Esophagus muscularis mucosa (tissue), 4 donors: ENCODE measurements at regions not wholly inside any gene's neighbourhood (a gene's known extent, or its start where the extent isn't known, plus 50 kb on each side); places are given as distances from the start of the nearest gene placed in this dataset.

Experiments used
- DNase-seq: peaks from one replicate; pipeline ENCODE4 v3.0.0-alpha.2; 2017; ENCODE audit errors: extremely low spot score
- H3K27ac ChIP-seq, 4 donors: fragments of 200-600 bp; sonication (generic); replicated peaks in 1 of 4; 1 replicate in 3 of 4; 2 replicates in 1 of 4; pipeline ENCODE4 v1.5.1; 2016 to 2019; ENCODE audit warnings: mild to moderate bottlenecking in 1 of 4
- H3K27me3 ChIP-seq, 4 donors: fragments of 200-600 bp; sonication (generic); one replicate each; pipeline versions ENCODE4 v1.5.1 to v1.6.0; 2016 to 2019
- H3K36me3 ChIP-seq, 4 donors: fragments of 200-600 bp; sonication (generic); one replicate each; pipeline ENCODE4 v1.5.1; 2016 to 2019
- H3K4me1 ChIP-seq, 4 donors: fragments of 200-600 bp; sonication (generic); one replicate each; pipeline ENCODE4 v1.5.1; 2016 to 2019
- H3K4me3 ChIP-seq, 4 donors: fragments of 200-600 bp; sonication (generic); 1 replicate in 2 of 4; 2 replicates in 2 of 4; pipeline ENCODE4 v1.5.1; 2016 to 2019; ENCODE audit warnings: mild to moderate bottlenecking in 4 of 4, moderate library complexity in 1 of 4
- H3K9me3 ChIP-seq, 4 donors: fragments of 200-600 bp; sonication (generic); 1 replicate in 3 of 4; 2 replicates in 1 of 4; pipeline ENCODE4 v1.5.1; 2016 to 2019
- CTCF ChIP-seq, 3 experiments: fragments of 200-600 bp in 2 of 3; fragments of 450-650 bp in 1 of 3; sonication (generic) in 2 of 3; IDR thresholded peaks; one replicate each; pipeline ENCODE4 v1.5.1; 2017 to 2019; ENCODE audit warnings: antibody characterized with exemption in 3 of 3, mild to moderate bottlenecking in 2 of 3, moderate library complexity in 1 of 3
- EP300 ChIP-seq: sonication (generic); formaldehyde crosslinking; IDR thresholded peaks from one replicate; pipeline ENCODE4 v1.6.1; 2017; ENCODE audit warnings: antibody characterized with exemption
- POLR2A ChIP-seq: fragments of 450-650 bp; IDR thresholded peaks from one replicate; pipeline ENCODE4 v1.6.1; 2017; ENCODE audit warnings: antibody characterized with exemption, moderate library complexity, mild to moderate bottlenecking, low read depth
- POLR2AphosphoS5 ChIP-seq, 2 donors: sonication (generic); formaldehyde crosslinking; IDR thresholded peaks; one replicate each; pipeline ENCODE4 v1.6.1; 2017; ENCODE audit warnings: antibody characterized with exemption in 2 of 2
- WGBS: methylation state at CpG from one replicate; pipeline ENCODE4 v1.1.5; 2018; 5-methylcytosine and 5-hydroxymethylcytosine counted together
- intact Hi-C: fragments of 100-400 bp; cut with DNase I; formaldehyde crosslinking; loops from one replicate; pipeline ENCODE4 v1.15.1; 2023

GRCh38 chr5:93158841-93159240 is 422.2 kb downstream of the NR2F1-AS1 start:
- 83% methylated on average over 3 of the region's 3 CpGs for WGBS
- no peak overlapping the region for H3K27ac ChIP-seq
- intact Hi-C loops: no loop called here
- H3K36me3 ChIP-seq: no peaks in the 10 kb centered on the region
- no peak overlapping the region for H3K4me3 ChIP-seq
- H3K27me3 ChIP-seq: no peaks in the 10 kb centered on the region
- TF ChIP-seq POLR2AphosphoS5 (IDR thresholded peaks at IDR 0.05): no peak
- no peak for TF ChIP-seq POLR2A
- TF ChIP-seq CTCF (IDR thresholded peaks at IDR 0.05): no peak
- no peak for TF ChIP-seq EP300
- no peak for DNase-seq
- peaks cover 5 to 19% (median 12%) of the 10 kb centered on the region in 4 donors for H3K4me1 ChIP-seq
- H3K9me3 ChIP-seq: no peaks in the 10 kb centered on the region

- TF ChIP-seq POLR2AphosphoS5 (IDR thresholded peaks at IDR 0.05) (no peak), EP300 (no peak), CTCF (IDR thresholded peaks at IDR 0.05) (no peak), POLR2A (no peak)
- H3K4me1 ChIP-seq: peaks cover 0 to 7% (median 3%) of the 10 kb centered on the region in 4 donors
- H3K36me3 ChIP-seq: no peaks in the 10 kb centered on the region
- H3K9me3 ChIP-seq: no peaks in the 10 kb centered on the region
- intact Hi-C loops: no loop called here
- no peak overlapping the region for H3K4me3 ChIP-seq
- H3K27ac ChIP-seq: no peak overlapping the region
- 95% methylated on average over 5 of the region's 5 CpGs for WGBS
- no peak for DNase-seq
- H3K27me3 ChIP-seq: no peaks in the 10 kb centered on the region
These were observed 424.5 kb downstream of the NR2F1-AS1 start for GRCh38 chr5:93156566-93156965.

GRCh38 chr5:93154535-93154934 is 426.5 kb downstream of the NR2F1-AS1 start:
- peaks cover 0 to 8% (median 2%) of the 10 kb centered on the region in 4 donors for H3K4me1 ChIP-seq
- TF ChIP-seq POLR2A: no peak
- no peak for TF ChIP-seq CTCF (IDR thresholded peaks at IDR 0.05)
- no peaks in the 10 kb centered on the region for H3K36me3 ChIP-seq
- H3K27ac ChIP-seq: no peak overlapping the region
- no peak overlapping the region for H3K4me3 ChIP-seq
- DNase-seq: no peak
- intact Hi-C loops: no loop called here
- no peaks in the 10 kb centered on the region for H3K27me3 ChIP-seq
- 84% methylated on average over 1 of the region's 1 CpG for WGBS
- no peaks in the 10 kb centered on the region for H3K9me3 ChIP-seq

GRCh38 chr5:93153461-93153860 is 427.6 kb downstream of the NR2F1-AS1 start:
- Histone ChIP-seq H3K27ac (no peak overlapping the region), H3K9me3 (no peaks in the 10 kb centered on the region), H3K36me3 (no peaks in the 10 kb centered on the region), H3K4me1 (peaks cover 0 to 8% (median 2%) of the 10 kb centered on the region in 4 donors), H3K27me3 (no peaks in the 10 kb centered on the region), H3K4me3 (no peak overlapping the region)
- no peak for TF ChIP-seq POLR2AphosphoS5 (IDR thresholded peaks at IDR 0.05)
- no peak for TF ChIP-seq POLR2A
- TF ChIP-seq EP300: no peak
- TF ChIP-seq CTCF (IDR thresholded peaks at IDR 0.05): no peak
- 77% methylated on average over 3 of the region's 3 CpGs for WGBS
- intact Hi-C loops: no loop called here
- no peak for DNase-seq

- Histone ChIP-seq H3K27ac (no peak overlapping the region), H3K27me3 (no peaks in the 10 kb centered on the region), H3K36me3 (no peaks in the 10 kb centered on the region), H3K4me3 (peak overlapping the region in 1 of 4 donors; percentile 3), H3K9me3 (no peaks in the 10 kb centered on the region), H3K4me1 (peaks cover 0 to 8% (median 2%) of the 10 kb centered on the region in 4 donors)
- intact Hi-C loops: no loop called here
- no peak for DNase-seq
- WGBS: 70% methylated on average over 5 of the region's 5 CpGs
- no peak for TF ChIP-seq POLR2A
- TF ChIP-seq EP300: no peak
- no peak for TF ChIP-seq POLR2AphosphoS5 (IDR thresholded peaks at IDR 0.05)
- TF ChIP-seq CTCF (IDR thresholded peaks at IDR 0.05): no peak
These were observed 429.1 kb downstream of the NR2F1-AS1 start for GRCh38 chr5:93151896-93152295.
